Liver (tissue), 8 donors: ENCODE measurements at regions not wholly inside any gene's neighbourhood (a gene's known extent, or its start where the extent isn't known, plus 50 kb on each side); places are given as distances from the start of the nearest gene placed in this dataset.

Experiments used
- DNase-seq: peaks from one replicate; pipeline ENCODE4 v3.0.0-alpha.2; 2017; ENCODE audit warnings: low spot score
- H3K27ac ChIP-seq, 2 donors: one replicate each; pipeline ENCODE4 v1.7.0; 2013; ENCODE audit warnings: inconsistent platforms in 2 of 2, low read length in 2 of 2, control low read depth in 1 of 2, low read depth in 1 of 2, mild to moderate bottlenecking in 1 of 2
- H3K27me3 ChIP-seq, 4 donors: one replicate each; pipeline versions ENCODE4 v1.6.1 to v1.7.0; 2013; ENCODE audit warnings: low read length in 3 of 4, inconsistent platforms in 1 of 4, mild to moderate bottlenecking in 1 of 4, moderate library complexity in 1 of 4; ENCODE audit not compliant: control insufficient read depth in 4 of 4, insufficient read depth in 4 of 4
- H3K36me3 ChIP-seq, 4 donors: one replicate each; pipeline versions ENCODE4 v1.6.1 to v1.7.0; 2013; ENCODE audit warnings: low read length in 3 of 4, mild to moderate bottlenecking in 3 of 4, low read depth in 1 of 4, moderate library complexity in 1 of 4; ENCODE audit not compliant: control insufficient read depth in 4 of 4, insufficient read depth in 3 of 4
- H3K4me1 ChIP-seq, 4 donors: one replicate each; pipeline versions ENCODE4 v1.6.1 to v1.7.0; 2013; ENCODE audit warnings: low read length in 3 of 4, mild to moderate bottlenecking in 3 of 4, moderate library complexity in 1 of 4; ENCODE audit not compliant: control insufficient read depth in 4 of 4, insufficient read depth in 4 of 4
- H3K4me3 ChIP-seq, 3 donors: one replicate each; pipeline versions ENCODE4 v1.6.1 to v1.7.0; 2013; ENCODE audit warnings: low read length in 3 of 3, control low read depth in 1 of 3, low read depth in 1 of 3, mild to moderate bottlenecking in 1 of 3
- H3K9ac ChIP-seq, 2 donors: one replicate each; pipeline ENCODE4 v1.7.0; 2013; ENCODE audit warnings: low read length in 2 of 2, mild to moderate bottlenecking in 2 of 2, moderate library complexity in 2 of 2, control low read depth in 1 of 2, low read depth in 1 of 2
- H3K9me3 ChIP-seq, 4 donors: one replicate each; pipeline versions ENCODE4 v1.6.1 to v1.7.0; 2013; ENCODE audit warnings: low read length in 3 of 4; ENCODE audit not compliant: control insufficient read depth in 4 of 4
- ATF3 ChIP-seq: IDR thresholded peaks from 2 replicates; pipeline ENCODE4 v1.6.1; 2016; ENCODE audit warnings: antibody characterized with exemption
- CTCF ChIP-seq: fragments of 150-350 bp; IDR thresholded peaks from 2 replicates; pipeline ENCODE4 v1.5.1; 2017; ENCODE audit warnings: improper control_type of control experiment, low read depth, low read length; ENCODE audit not compliant: missing input control
- EGR1 ChIP-seq, 2 donors: IDR thresholded peaks; 2 replicates each; pipeline ENCODE4 v1.6.1; 2016 to 2018; ENCODE audit warnings: antibody characterized with exemption in 2 of 2, low read depth in 2 of 2
- FOXA2 ChIP-seq: IDR thresholded peaks from 2 replicates; pipeline ENCODE4 v1.6.1; 2016; ENCODE audit warnings: antibody characterized with exemption
- HNF4G ChIP-seq: IDR thresholded peaks from 2 replicates; pipeline ENCODE4 v1.6.1; 2016; ENCODE audit warnings: antibody characterized with exemption
- MAX ChIP-seq: IDR thresholded peaks from 2 replicates; pipeline ENCODE4 v1.6.1; 2016; ENCODE audit warnings: antibody characterized with exemption
- NR2F2 ChIP-seq: IDR thresholded peaks from 2 replicates; pipeline ENCODE4 v1.6.1; 2016; ENCODE audit warnings: antibody characterized with exemption
- RAD21 ChIP-seq, 2 donors: IDR thresholded peaks; 2 replicates each; pipeline ENCODE4 v1.6.1; 2016; ENCODE audit warnings: antibody characterized with exemption in 2 of 2, mild to moderate bottlenecking in 2 of 2
- REST ChIP-seq: IDR thresholded peaks from 2 replicates; pipeline ENCODE4 v1.6.1; 2016; ENCODE audit warnings: antibody characterized with exemption, mild to moderate bottlenecking
- RXRA ChIP-seq, 2 donors: IDR thresholded peaks; 2 replicates each; pipeline ENCODE4 v1.6.1; 2017 to 2018; ENCODE audit warnings: antibody characterized with exemption in 2 of 2, mild to moderate bottlenecking in 1 of 2
- TAF1 ChIP-seq: conservative IDR thresholded peaks from 2 replicates; pipeline ENCODE4 v1.6.1; 2016; ENCODE audit warnings: antibody characterized with exemption, mild to moderate bottlenecking
- ZBTB33 ChIP-seq: IDR thresholded peaks from 2 replicates; pipeline ENCODE4 v1.6.1; 2016; ENCODE audit warnings: antibody characterized with exemption
- WGBS: extraction: QIAGEN DNeasy Blood & Tissue Kit; methylation state at CpG from one replicate; pipeline ENCODE4 v1.1.7; 2013; 5-methylcytosine and 5-hydroxymethylcytosine counted together
- donor health status: healthy.
- donor health status: healthy.
- donor health status: healthy.
- donor health status: healthy.
- donor health status: healthy.

GRCh38 chr12:124413401-124413800 lies 118.5 kb downstream of the RFLNA start:
- H3K4me3 ChIP-seq, result no peak overlapping the region
- TF ChIP-seq TAF1, result no peak
- TF ChIP-seq FOXA2, result no peak
- TF ChIP-seq CTCF, result no peak
- no peak for TF ChIP-seq RAD21 (IDR thresholded peaks at IDR 0.05)
- TF ChIP-seq HNF4G, result no peak
- TF ChIP-seq NR2F2, result no peak
- TF ChIP-seq REST, result no peak
- no peaks in the 10 kb centered on the region for H3K9me3 ChIP-seq
- H3K9ac ChIP-seq, result no peak overlapping the region
- 83% methylated on average over 15 of the region's 15 CpGs for WGBS
- H3K36me3 ChIP-seq, result peaks cover 3 to 22% (median 6%) of the 10 kb centered on the region in 4 donors
- H3K27me3 ChIP-seq, result no peaks in the 10 kb centered on the region
- DNase-seq, result no peak
- no peak overlapping the region for H3K27ac ChIP-seq
- H3K4me1 ChIP-seq, result peaks cover 6 to 23% (median 7%) of the 10 kb centered on the region in 4 donors

GRCh38 chr12:124412646-124413015 lies 117.7 kb downstream of the RFLNA start:
- no peak for DNase-seq
- no peak overlapping the region for H3K9ac ChIP-seq
- no peak overlapping the region for H3K27ac ChIP-seq
- peaks cover 6 to 23% (median 7%) of the 10 kb centered on the region in 4 donors for H3K4me1 ChIP-seq
- peaks cover 3 to 21% (median 6%) of the 10 kb centered on the region in 4 donors for H3K36me3 ChIP-seq
- no peaks in the 10 kb centered on the region for H3K9me3 ChIP-seq
- TF ChIP-seq ATF3, result no peak
- TF ChIP-seq EGR1 (IDR thresholded peaks at IDR 0.05; ENCODE audit: low read depth in 2 of 2), result no peak
- no peak for TF ChIP-seq RXRA (IDR thresholded peaks at IDR 0.05)
- TF ChIP-seq REST, result no peak
- TF ChIP-seq ZBTB33, result no peak
- TF ChIP-seq MAX, result no peak
- 89% methylated on average over 13 of the region's 13 CpGs for WGBS
- no peak overlapping the region for H3K4me3 ChIP-seq
- H3K27me3 ChIP-seq, result no peaks in the 10 kb centered on the region
